Natural killer cell treated with Interleukin-12 subunit alpha and Interleukin-12 subunit beta and Interleukin-15 and Interleukin-18, amount 100 ng/mL, for 72 hours (primary cell): ENCODE measurements at regions not wholly inside any gene's neighbourhood (a gene's known extent, or its start where the extent isn't known, plus 50 kb on each side); places are given as distances from the start of the nearest gene placed in this dataset.
A peak's percentile ranks its signal among the peaks of the same experiment; 100 is the strongest.

Experiments
- ATAC-seq, 2 donors: fragments of 150-1000 bp; cut with Tn5 transposase in 1 of 2; sonication (Bioruptor Pico), chemical (Tn5 transposase) in 1 of 2; 2 replicates each; pipeline ENCODE4 v1.10.0; 2021
- DNase-seq: peaks from one replicate; pipeline ENCODE4 v3.0.0; 2022; ENCODE audit warnings: low spot score
- H3K27ac Mint-ChIP-seq, 2 donors: 1 replicate in 1 of 2; 2 replicates in 1 of 2; pipeline ENCODE4 v1.8.0; 2022; ENCODE audit warnings: mixed read lengths in 2 of 2, mild to moderate bottlenecking in 1 of 2, moderate library complexity in 1 of 2
- H3K27me3 Mint-ChIP-seq, 2 donors: 1 replicate in 1 of 2; 2 replicates in 1 of 2; pipeline ENCODE4 v1.8.0; 2022; ENCODE audit warnings: mixed read lengths in 2 of 2
- H3K36me3 Mint-ChIP-seq: one replicate; pipeline ENCODE4 v1.8.0; 2022; ENCODE audit warnings: mixed read lengths
- H3K4me1 Mint-ChIP-seq, 2 donors: 1 replicate in 1 of 2; 2 replicates in 1 of 2; pipeline ENCODE4 v1.8.0; 2022; ENCODE audit warnings: low read depth in 2 of 2, mixed read lengths in 2 of 2, mild to moderate bottlenecking in 1 of 2
- H3K4me3 Mint-ChIP-seq: one replicate; pipeline ENCODE4 v1.8.0; 2022; ENCODE audit warnings: mixed read lengths
- H3K9me3 Mint-ChIP-seq: 2 replicates; pipeline ENCODE4 v1.8.0; 2022; ENCODE audit warnings: mixed read lengths

DNA sequence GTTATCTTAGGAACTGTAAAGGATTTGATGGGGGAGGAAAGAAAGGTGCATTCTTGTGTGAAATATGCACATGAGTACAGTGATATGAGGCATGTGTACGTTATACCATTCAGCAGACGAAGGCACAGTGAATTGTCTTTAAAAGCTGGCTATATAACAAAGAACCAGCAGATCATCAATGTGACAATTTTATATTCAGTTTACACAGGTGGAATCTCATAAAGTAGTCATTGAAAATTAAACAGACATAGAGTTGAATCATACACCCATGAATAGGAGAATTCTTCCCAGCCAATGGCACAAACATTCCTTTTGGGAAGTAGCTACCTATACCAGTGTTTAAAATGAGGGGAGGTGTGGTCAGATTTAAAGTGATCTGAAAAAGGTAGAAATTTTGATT lies 470.3 kb downstream of the DSC3 start:
- no peaks in the 10 kb centered on the region for H3K27me3 Mint-ChIP-seq
- H3K36me3 Mint-ChIP-seq, result peaks cover 4% of the 10 kb centered on the region
- no peak overlapping the region for H3K27ac Mint-ChIP-seq
- DNase-seq (no peak), ATAC-seq (no peak)
- H3K4me3 Mint-ChIP-seq, result no peak overlapping the region
- H3K4me1 Mint-ChIP-seq, result no peaks in the 10 kb centered on the region
- H3K9me3 Mint-ChIP-seq, result peaks cover 19% of the 10 kb centered on the region

DNA sequence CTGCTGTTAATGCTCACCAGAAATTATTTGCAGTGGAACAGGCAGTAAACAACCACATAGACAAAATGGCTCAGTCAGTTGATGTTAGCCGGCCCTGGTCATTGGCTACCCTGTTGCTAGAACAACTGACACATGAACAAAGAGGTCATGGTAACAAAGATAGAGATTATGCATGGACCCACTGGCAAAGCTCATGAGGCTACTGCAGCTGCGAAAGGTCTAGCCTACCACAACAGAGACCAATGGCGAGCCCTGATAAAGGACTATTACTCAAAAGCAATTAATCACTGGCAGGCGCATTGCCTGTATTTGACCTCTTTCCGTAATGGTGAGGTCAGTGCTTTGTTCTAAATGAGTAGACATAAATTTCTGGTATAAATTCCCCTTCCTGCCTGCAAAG lies 474.2 kb downstream of the DSC3 start:
- ATAC-seq, result no peak
- H3K9me3 Mint-ChIP-seq, result peaks cover 19% of the 10 kb centered on the region
- no peak for DNase-seq
- no peak overlapping the region for H3K4me3 Mint-ChIP-seq
- peaks cover 4% of the 10 kb centered on the region for H3K36me3 Mint-ChIP-seq
- H3K4me1 Mint-ChIP-seq, result no peaks in the 10 kb centered on the region
- H3K27ac Mint-ChIP-seq, result no peak overlapping the region
- H3K27me3 Mint-ChIP-seq, result no peaks in the 10 kb centered on the region

DNA sequence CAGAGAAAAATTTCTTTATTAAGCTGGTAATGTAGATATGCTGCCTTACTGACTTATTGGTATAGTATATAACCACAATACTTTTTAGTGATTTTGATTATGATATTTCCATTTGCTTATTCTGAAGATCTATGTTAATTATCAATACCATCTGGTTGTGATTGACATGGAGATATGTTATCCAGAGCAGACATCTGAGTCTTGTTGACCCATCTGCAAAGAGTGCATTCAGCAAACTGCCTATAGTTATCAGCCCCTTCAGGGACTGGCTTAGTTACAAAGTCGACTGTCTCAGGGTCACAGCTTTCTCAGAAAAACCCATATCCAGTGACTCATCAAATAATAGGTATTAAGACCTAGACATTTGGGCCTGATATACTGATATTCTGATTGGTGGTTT lies 475.7 kb downstream of the DSC3 start:
- H3K4me1 Mint-ChIP-seq, result no peaks in the 10 kb centered on the region

DNA sequence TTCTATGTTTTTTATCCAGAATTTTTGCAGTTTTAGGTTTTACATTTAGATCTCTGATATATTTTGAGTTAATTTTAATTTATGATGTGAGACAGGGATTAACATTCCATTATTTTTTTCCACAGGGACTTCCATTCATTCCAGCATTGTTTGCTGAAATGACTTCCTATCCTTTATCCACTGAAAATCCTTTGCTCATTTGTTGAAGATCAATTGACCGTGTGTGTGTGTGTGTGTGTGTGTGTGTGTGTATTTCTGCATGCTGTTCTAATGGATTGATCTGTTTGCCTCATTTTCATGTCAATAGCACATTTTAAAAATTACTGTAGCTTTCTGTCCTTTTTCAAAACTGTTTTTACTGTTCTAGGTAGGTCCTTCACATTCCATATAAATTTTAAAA lies 480.3 kb downstream of the DSC3 start:
- no peak for ATAC-seq

More for the DNA sequence above, 475.7 kb downstream of the DSC3 start:
- Mint-ChIP-seq H3K4me3 (no peak overlapping the region), H3K27me3 (no peaks in the 10 kb centered on the region), H3K36me3 (peaks cover 4% of the 10 kb centered on the region), H3K9me3 (peaks cover 15% of the 10 kb centered on the region), H3K27ac (no peak overlapping the region)
- ATAC-seq, result no peak
- DNase-seq, result no peak

DNA sequence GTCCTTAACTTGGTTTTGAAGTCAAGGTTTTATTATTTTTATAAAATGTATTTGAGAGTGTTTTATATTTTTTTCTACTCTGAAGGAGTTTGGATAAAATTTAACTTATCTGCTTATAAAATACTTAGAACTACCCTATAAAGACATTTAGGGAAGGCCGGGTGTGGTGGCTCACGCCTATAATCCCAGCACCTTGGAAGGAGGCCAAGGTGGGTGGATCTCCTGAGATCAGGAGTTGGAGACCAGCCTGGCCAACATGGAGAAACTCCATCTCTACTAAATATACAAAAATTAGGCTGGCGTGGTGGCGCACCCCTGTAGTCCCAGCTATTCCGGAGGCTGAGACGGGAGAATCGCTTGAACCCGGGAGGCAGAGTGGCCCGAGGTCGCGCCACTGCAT lies 486.4 kb downstream of the DSC3 start:
- Mint-ChIP-seq H3K4me3 (no peak overlapping the region), H3K27me3 (no peaks in the 10 kb centered on the region), H3K36me3 (peaks cover 5% of the 10 kb centered on the region), H3K9me3 (peaks cover 12% of the 10 kb centered on the region), H3K4me1 (no peaks in the 10 kb centered on the region), H3K27ac (no peak overlapping the region)
- DNase-seq, result no peak
- ATAC-seq, result no peak

More for the DNA sequence above, 480.3 kb downstream of the DSC3 start:
- DNase-seq, result no peak
- no peak overlapping the region for H3K27ac Mint-ChIP-seq
- H3K4me3 Mint-ChIP-seq, result no peak overlapping the region
- H3K27me3 Mint-ChIP-seq, result no peaks in the 10 kb centered on the region
- H3K36me3 Mint-ChIP-seq, result no peaks in the 10 kb centered on the region
- H3K9me3 Mint-ChIP-seq, result peaks cover 11% of the 10 kb centered on the region
- no peaks in the 10 kb centered on the region for H3K4me1 Mint-ChIP-seq

DNA sequence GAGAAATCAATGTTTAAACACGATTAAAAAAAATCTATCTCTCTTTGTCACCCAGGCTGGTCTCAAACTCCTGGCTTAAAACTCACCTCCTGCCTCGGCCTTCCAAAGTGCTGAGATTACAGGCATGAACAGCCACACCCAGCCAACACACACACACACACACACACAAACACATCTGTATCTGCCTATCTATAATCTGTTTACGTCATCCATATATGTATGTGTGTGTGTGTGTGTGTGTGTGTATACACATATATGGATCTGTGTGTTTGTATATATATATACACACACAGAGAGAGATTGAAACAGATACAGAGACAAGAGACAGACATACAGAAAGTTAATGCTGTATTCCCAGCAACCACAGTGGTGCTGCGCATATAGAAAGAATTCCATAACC lies 497.1 kb downstream of the DSC3 start:
- DNase-seq, result no peak
- no peaks in the 10 kb centered on the region for H3K27me3 Mint-ChIP-seq
- ATAC-seq, result no peak
- peaks cover 17% of the 10 kb centered on the region for H3K9me3 Mint-ChIP-seq
- H3K4me1 Mint-ChIP-seq, result no peaks in the 10 kb centered on the region
- no peak overlapping the region for H3K4me3 Mint-ChIP-seq
- no peaks in the 10 kb centered on the region for H3K36me3 Mint-ChIP-seq
- H3K27ac Mint-ChIP-seq, result no peak overlapping the region

DNA sequence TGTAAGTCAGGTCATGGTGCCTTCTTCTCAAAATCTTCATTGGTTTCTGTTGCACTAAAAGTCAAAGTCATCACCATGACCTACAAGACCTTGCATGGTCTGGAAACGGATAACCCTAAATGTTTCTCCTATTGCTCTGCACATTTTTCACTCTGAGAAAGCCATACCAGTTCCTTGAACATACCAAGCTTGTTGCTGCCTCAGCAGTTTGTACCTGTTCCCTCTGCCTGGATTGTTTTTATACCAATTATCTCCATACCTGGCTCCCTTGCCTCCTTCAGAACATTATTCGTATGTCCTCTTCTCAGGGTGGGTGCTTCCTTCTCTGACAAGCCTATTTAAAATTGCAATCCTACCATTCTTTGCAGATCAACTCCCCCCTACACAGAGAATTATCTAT lies 498.4 kb downstream of the DSC3 start:
- H3K27me3 Mint-ChIP-seq, result no peaks in the 10 kb centered on the region
- ATAC-seq, result no peak
- H3K4me3 Mint-ChIP-seq, result no peak overlapping the region
- H3K9me3 Mint-ChIP-seq, result peaks cover 16% of the 10 kb centered on the region
- no peaks in the 10 kb centered on the region for H3K4me1 Mint-ChIP-seq
- no peaks in the 10 kb centered on the region for H3K36me3 Mint-ChIP-seq
- DNase-seq, result no peak
- H3K27ac Mint-ChIP-seq, result no peak overlapping the region

DNA sequence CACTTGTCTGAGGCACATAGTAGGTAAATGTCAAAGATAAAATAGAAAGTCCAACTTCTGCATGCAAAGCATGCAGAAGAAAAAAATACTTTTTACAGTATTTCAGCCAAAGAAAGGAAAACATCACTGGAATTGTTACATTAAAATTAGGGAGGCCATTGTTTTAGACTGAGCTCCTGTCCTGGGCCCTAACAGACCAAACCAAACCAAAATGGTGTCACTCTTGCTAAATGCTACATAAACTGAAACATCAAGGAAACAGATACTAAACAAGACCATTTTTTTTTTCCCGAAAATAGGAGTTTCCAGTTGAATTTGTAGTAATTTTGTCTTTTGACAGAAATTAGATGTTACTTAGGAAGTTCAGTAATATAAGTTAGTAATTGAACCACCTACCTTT lies 508.8 kb downstream of the DSC3 start:
- peaks cover 16% of the 10 kb centered on the region for H3K9me3 Mint-ChIP-seq
- no peaks in the 10 kb centered on the region for H3K4me1 Mint-ChIP-seq
- H3K36me3 Mint-ChIP-seq, result peaks cover 5% of the 10 kb centered on the region
- ATAC-seq (no peak), DNase-seq (no peak)
- H3K4me3 Mint-ChIP-seq, result no peak overlapping the region
- H3K27me3 Mint-ChIP-seq, result no peaks in the 10 kb centered on the region
- H3K27ac Mint-ChIP-seq, result no peak overlapping the region

DNA sequence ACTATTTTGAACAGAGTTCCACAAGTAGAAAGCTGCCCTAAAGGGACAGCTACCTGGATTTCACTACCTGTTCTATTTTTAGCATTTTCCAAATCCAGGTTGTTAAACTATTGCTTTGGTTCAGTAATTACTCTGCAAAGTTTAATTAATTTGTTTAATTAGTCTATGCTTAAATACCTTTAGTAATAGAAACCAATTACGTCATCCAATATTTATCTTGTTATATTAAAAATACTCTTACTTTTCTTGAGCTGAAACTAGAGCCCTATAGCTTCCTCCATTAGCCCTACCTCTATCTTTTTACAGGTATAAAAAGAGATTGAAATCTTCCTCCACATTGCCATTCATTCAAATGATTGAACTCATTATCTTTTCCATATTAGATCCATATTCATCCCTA lies 514.6 kb downstream of the DSC3 start:
- Mint-ChIP-seq H3K36me3 (no peaks in the 10 kb centered on the region), H3K9me3 (peaks cover 14% of the 10 kb centered on the region), H3K4me3 (no peak overlapping the region), H3K4me1 (no peaks in the 10 kb centered on the region), H3K27ac (no peak overlapping the region), H3K27me3 (no peaks in the 10 kb centered on the region)
- DNase-seq (no peak), ATAC-seq (no peak)

DNA sequence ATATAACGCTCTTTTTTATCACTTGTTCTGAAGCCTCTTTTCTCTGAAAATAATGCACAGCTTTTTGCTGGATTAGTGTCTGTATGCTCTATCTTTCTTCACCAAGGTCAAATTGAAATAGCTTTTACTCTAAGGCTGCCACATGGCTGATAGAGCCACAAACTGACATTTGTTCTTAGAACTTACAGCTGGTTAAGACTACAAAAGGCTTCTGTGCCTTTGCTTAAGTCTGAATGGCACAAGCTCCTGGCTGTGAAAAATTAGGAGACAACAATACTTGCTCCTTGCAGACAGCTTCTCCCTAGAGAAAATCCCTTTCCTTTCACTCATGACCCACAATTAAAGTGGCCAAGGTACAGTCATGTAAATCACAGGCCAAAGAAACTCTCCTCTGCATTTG lies 515.3 kb downstream of the DSC3 start:
- peaks cover 11% of the 10 kb centered on the region for H3K9me3 Mint-ChIP-seq
- H3K4me3 Mint-ChIP-seq, result no peak overlapping the region
- no peaks in the 10 kb centered on the region for H3K4me1 Mint-ChIP-seq
- H3K36me3 Mint-ChIP-seq, result no peaks in the 10 kb centered on the region
- H3K27ac Mint-ChIP-seq, result no peak overlapping the region
- ATAC-seq (no peak), DNase-seq (no peak)
- H3K27me3 Mint-ChIP-seq, result no peaks in the 10 kb centered on the region

DNA sequence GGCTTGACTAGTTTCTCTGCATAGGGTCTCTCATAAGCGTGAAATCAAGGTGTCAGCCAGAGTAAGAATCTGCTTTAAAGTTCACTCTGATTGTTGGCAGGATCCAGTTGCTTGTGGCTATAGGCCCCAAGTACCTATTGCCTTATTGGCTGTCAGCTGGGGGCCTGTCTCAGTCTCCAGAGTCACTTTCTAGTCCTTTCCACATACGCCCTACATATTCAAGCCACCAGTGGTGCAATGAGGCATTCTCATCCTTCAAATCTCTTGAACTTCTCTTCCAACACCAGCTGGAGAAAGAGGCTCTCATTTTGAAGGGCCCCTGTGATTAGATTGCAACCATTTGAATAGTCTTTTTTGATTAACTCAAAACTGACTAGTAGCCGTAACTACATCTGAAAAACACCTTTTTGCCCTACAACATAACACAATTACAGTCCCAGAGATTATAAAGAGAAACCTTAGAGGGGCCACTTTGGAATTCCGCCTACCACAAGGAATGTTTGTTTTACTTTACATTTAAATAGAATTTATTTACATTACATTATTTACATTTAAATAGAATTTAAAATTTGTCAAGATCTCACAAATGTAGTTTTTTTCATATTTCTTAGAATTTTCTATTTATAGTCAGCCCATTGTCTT lies 520.1 kb downstream of the DSC3 start:
- Mint-ChIP-seq H3K4me1 (no peaks in the 10 kb centered on the region), H3K4me3 (no peak overlapping the region), H3K9me3 (peaks cover 14% of the 10 kb centered on the region), H3K27me3 (no peaks in the 10 kb centered on the region), H3K27ac (no peak overlapping the region), H3K36me3 (no peaks in the 10 kb centered on the region)
- DNase-seq (no peak), ATAC-seq (no peak)

DNA sequence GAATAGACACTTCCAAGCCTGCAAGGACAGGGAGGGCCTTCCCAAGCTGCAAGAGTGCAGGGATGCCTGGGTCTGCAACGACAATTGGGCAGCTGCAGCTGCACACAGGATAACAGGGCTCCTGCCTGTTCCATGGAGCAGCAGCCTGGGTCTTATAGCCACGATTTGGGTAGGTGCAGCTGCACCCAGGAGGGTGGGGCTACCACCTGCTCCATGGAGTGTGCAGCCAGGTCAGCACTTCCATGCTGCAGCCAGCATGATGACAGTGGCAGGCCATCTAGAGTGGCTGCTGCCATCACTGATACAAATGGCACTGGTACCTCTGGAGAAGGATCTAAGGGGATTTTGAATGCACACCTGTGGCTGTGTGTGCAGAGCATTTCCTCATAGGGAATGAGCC lies 528.5 kb downstream of the DSC3 start:
- Mint-ChIP-seq H3K4me3 (no peak overlapping the region), H3K4me1 (no peaks in the 10 kb centered on the region), H3K9me3 (peaks cover 19% of the 10 kb centered on the region)

DNA sequence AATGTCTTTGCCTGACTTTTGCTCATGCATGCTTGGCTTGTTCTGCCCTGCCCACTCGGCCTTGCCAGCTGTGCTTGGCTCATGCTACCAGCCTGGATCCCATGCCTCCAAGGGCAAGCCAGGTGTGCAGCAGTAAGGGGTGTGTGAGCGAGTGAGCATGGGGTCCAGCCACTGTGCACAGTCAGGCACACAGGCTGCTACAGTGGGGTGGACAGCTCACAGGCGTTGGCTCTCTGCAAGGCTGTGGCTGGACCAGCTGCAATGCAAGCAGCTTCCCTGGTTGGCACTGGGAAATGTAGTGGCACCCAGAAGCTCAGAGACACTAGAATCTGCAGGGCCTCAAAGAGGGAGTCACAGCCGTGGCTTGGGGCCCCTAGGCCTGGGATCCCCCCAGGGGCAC lies 529.7 kb downstream of the DSC3 start:
- Mint-ChIP-seq H3K4me1 (no peaks in the 10 kb centered on the region), H3K4me3 (no peak overlapping the region), H3K9me3 (peaks cover 16% of the 10 kb centered on the region), H3K36me3 (no peaks in the 10 kb centered on the region), H3K27ac (no peak overlapping the region), H3K27me3 (no peaks in the 10 kb centered on the region)
- ATAC-seq (no peak), DNase-seq (no peak)

More for the DNA sequence above, 528.5 kb downstream of the DSC3 start:
- ATAC-seq (peak in 1 of 2 donors; percentile 51), DNase-seq (no peak)
- Mint-ChIP-seq H3K27me3 (no peaks in the 10 kb centered on the region), H3K36me3 (no peaks in the 10 kb centered on the region), H3K27ac (no peak overlapping the region)

DNA sequence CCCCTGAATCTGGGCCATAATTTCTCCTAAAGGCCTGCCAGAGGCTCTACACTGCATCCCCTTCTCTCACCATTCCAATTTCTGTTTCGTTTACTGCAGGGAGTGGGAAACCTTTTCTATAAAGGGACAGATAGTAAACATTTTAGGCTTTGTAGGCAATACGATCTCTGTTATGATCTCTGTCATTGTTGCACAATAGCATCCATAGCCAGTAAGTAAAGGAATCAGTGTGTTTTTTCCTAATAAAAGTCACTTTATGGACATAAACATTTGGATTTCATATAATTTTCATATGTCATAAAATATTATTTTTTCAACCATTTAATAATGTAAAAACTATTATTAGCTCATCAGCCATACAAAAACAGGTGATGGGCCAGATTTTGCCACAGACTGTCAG lies 531.7 kb downstream of the DSC3 start:
- no peaks in the 10 kb centered on the region for H3K36me3 Mint-ChIP-seq
- no peaks in the 10 kb centered on the region for H3K4me1 Mint-ChIP-seq
- H3K27me3 Mint-ChIP-seq, result no peaks in the 10 kb centered on the region
- peaks cover 12% of the 10 kb centered on the region for H3K9me3 Mint-ChIP-seq
- H3K27ac Mint-ChIP-seq, result no peak overlapping the region
- DNase-seq, result no peak
- no peak for ATAC-seq
- H3K4me3 Mint-ChIP-seq, result no peak overlapping the region

DNA sequence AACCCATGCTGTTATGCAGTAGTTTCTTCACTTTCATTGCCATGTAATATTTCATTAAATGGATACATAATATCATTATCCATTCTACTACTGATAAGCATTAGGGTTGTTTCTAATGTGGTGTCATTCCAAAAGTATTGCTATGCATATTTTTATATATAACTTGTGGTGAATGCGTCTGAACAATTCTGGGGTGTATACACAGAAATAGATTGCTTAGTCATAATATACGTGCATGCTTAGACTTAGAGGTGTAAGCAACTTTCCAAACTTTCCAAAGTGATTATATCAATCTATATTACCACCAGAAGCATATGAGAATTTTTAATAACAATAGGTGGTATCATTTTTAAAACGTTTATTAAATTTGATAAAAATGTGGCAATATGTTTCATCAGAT lies 540.9 kb downstream of the DSC3 start:
- Mint-ChIP-seq H3K27ac (no peak overlapping the region), H3K9me3 (no peaks in the 10 kb centered on the region), H3K36me3 (no peaks in the 10 kb centered on the region), H3K4me1 (no peaks in the 10 kb centered on the region), H3K4me3 (no peak overlapping the region), H3K27me3 (no peaks in the 10 kb centered on the region)
- ATAC-seq, result no peak
- DNase-seq, result no peak
